ENCODE measurements at regions not wholly inside any gene's neighbourhood (a gene's known extent, or its start where the extent isn't known, plus 50 kb on each side); places are given as distances from the start of the nearest gene placed in this dataset.

- TF ChIP-seq CTCF (IDR thresholded peaks at IDR 0.05; ENCODE audit: poor library complexity): no peak
- TF ChIP-seq EZH2 (IDR thresholded peaks at IDR 0.05; ENCODE audit: borderline replicate concordance): no peak
- TF ChIP-seq EZH2phosphoT487 (IDR thresholded peaks at IDR 0.05; ENCODE audit: low read depth, severe bottlenecking, unreplicated experiment): no peak
These were observed 122.3 kb upstream of the CIBAR2 start for GRCh38 chr16:85234310-85235204.

Data from hepatocyte (in vitro differentiated cells).